NCI-H1694 (cell line): ENCODE measurements at regions not wholly inside any gene's neighbourhood (a gene's known extent, or its start where the extent isn't known, plus 50 kb on each side); places are given as distances from the start of the nearest gene placed in this dataset.
"Not testable (repeated sequence)": the region's sequence is repeated elsewhere in the genome, so short reads cannot be mapped to it uniquely, and the experiment has no call there.

Experiments
- DNase-seq: peaks from one replicate; lab custom pipeline; 2025; lab: John Stamatoyannopoulos, UW

DNA sequence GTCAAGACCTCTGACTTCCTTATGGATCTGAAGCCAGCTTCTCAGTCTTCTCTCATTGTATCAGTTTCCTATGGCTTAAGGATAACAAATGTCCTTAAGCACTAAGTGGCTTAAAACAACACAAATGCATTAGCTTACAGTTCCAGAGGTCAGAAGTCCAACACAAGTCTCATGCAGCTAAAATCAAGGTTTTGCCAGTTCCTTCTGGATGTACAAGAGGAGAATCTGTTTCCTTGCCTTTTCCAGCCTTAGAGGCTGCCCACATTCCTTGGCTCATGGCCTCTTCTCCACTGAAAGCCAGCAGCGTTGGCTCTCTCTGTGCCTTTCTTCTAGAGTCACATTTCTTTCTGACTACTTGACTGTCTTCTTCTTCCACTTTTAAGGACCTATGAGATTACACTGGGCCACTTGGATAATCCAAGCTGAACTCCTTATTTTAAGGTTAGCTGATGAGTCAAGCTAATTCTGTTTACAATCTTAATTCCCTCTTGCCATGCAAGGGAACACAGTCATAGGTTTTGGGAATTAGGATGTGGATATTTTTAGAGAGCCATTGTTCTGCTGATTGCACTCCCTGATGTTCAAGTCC lies 179.0 kb downstream of the BCAS1 start:
- DNase-seq = no peak

DNA sequence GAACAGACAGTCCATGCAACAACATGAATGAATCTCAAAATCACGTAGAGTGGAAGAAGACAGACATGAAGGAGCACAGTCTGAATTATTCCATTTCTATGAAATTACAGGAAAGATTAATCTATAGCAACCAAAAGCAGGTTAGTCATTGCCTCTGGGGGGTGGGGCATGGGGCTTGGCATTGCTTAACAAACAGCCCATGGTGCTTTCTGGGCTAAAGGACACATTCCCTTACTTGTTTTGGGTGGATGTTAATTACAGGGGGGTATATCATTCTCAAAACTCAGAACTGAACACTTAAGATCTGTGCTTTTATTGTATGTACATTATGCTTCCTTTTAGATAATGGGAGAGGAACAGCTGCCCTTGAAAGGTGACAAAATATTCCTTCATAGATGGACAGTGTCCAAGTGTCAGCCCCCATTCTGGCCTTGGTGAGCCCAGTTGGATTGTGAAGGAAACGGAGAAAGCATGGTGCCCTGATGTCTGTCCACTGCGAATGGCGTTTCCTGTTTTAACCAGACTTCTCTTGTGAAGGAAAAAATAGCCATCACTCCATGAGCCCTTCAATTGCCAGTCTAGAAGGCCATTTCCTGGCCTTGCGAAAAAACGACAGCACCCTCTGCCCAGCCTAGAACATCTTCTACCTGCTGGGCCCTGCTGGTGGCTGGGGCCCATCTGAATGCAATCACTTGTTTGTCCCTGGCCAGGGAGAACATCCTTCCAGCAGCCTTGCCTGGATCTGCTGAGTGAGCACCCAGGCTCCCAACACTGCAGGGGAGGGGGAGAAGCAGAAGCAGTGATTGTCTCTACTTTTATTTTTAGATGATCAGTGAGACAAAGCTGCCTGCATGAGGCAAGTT lies 179.7 kb downstream of the BCAS1 start:
- no peak for DNase-seq

- DNase-seq = no peak
Observed at GRCh38 chr20:53889411-53890148, 180.8 kb downstream of the BCAS1 start.

DNA sequence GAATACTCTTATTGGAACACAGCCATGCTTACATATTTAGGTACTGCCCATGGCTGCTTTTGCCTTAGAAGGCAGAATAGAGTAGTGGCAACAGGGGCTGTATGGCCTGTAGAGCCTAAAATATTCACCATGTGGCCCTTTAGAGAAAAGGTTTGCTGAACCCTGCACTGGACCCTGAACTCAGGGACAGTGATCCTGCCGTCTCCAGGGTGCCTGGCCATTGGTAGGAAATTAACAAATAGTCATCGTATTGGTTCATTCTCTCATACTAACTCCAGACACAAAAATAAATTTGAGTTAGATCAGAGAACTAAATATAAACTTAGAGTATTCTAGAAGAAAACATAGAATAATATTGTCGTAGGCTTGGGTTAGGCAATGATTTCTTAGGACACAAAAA lies 181.4 kb downstream of the BCAS1 start:
- no peak for DNase-seq

- DNase-seq = no peak
Observed at GRCh38 chr20:53888510-53888909, 181.9 kb downstream of the BCAS1 start.

DNA sequence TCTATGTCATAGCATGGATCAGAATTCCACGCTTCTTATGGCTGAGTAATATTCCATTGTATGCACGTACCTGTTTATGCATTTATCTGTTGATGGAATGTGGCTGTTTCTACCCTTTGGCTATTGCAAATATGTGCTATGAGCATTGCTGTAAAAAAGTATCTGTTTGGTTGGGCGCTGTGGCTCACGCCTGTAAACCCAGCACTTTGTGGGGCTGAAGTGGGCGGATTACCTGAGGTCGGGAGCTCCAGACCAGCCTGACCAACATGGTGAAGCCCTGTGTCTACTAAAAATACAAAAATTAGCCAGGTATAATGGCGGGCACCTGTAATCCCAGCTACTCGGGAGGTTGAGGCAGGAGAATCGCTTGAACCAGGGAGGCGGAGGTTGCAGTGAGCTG lies 182.4 kb downstream of the BCAS1 start:
- DNase-seq = no peak

DNA sequence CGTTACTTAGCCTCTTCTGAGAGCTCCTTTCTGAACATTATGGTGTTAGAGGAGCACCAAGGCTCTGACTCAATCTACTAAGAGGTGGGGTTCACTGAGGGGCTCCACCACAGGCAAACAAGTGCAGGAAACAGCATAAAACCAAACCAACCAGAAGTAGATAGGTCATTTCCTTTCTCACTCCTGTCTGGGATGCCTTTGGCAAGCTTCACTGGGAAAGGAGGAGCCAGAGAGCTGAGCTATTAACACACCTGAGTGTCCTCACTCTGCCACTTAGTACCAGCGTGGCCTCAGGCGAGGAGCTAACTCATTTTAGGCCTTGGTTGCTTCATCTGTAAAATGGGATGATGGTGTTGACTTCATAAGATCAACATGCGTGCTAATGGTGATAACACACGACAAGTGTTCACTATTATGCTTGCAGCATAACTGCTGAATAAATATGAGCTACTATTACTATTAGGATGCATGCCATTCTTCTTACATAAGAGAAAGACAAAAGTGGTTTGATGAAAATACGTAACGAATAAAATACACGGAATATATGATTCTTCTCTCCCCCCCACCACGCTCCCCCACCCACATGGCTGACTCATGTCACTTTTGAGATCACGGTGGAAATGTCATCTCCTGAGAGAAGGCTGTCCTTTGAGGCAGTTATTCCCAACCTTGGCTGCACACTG lies 185.4 kb downstream of the BCAS1 start:
- no peak for DNase-seq

DNA sequence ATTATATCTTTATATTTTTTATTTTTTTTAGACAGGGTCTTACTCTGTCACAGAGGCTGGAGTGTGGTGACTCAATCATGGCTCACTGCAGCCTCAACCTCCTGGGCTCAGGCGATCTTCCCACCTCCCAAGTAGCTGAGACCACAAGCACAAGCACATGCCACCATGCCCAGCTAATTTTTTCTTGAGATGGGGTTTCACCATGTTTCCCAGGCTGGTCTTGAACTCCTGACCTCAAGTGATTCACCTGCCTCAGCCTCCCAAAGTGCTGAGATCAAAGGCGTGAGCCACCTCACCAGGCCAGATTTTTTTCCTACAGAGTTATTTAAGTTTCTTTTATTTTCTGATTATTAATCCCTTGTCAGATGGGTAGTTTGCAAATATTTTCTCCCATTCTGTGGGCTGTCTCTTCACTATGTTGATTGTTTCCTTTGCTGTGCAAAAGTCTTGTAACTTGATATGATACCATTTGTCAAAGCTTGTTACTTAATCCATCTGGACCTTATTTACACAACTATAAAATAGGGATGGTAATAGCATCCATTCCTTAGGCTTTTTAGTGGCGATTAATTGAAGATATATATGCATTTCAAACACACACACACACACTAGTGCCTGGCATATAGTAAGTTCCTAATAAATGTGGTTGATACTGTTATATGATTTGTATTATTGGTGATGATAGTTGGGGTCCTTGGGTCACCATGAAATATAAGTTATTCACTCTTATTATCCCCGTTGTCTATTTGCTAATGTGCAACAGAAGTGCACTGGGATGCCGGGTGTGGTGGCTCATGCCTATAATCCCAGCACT lies 187.1 kb downstream of the BCAS1 start:
- DNase-seq = peak; percentile 4

DNA sequence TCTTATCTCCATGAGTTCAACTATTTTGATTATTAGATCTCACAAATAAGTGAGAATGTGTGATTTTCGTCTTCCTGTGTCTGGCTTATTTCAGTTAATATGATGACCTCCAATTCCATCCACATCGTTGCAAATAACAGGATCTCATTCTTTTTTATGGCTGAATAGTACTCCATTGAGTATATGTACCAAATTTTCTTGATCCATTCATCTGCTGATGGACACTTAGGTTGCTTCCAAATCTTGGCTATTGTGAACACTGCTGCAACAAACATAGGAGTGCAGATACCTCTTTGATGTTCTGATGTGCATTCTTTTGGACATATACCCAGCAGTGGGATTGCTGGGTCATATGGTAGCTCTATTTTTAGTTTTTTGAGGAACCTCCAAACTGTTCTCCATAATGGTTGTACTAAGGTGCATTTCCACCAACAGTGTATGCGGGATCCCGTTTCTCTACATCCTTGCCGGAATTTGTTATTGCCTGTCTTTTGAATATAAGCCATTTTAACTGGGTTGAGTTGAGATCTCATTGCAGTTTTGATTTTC lies 187.9 kb downstream of the BCAS1 start:
- not testable (repeated sequence) for DNase-seq

- no peak for DNase-seq
Observed at GRCh38 chr20:53881362-53881761, 189.0 kb downstream of the BCAS1 start.

DNA sequence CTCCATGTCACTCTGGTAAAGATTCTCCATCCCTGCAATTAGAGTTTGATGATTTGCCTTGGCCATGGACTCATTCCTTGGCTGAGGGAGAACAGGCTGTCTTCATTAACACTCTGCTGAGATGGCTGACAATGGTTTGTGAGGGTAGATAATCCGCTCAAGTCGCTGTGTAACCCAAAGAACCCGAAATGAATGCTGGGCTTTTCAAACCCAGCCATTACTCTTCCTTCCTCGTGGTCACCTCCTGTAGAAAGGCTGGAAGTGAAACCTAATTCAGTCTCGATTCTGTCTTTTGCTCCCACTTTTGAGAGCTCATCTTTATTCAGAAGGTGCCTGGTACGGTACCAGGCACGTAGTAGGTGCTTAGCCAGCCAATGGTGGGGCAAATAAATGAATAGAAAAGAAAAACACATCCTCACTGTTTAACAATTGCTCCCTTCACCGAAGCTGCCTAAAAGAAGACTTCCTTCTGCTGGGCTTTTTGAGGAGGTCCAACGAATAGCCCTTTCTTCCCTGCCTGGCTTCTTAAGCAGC lies 190.2 kb downstream of the BCAS1 start:
- no peak for DNase-seq

- DNase-seq = no peak
Observed at GRCh38 chr20:53879048-53879684, 191.2 kb downstream of the BCAS1 start.

DNA sequence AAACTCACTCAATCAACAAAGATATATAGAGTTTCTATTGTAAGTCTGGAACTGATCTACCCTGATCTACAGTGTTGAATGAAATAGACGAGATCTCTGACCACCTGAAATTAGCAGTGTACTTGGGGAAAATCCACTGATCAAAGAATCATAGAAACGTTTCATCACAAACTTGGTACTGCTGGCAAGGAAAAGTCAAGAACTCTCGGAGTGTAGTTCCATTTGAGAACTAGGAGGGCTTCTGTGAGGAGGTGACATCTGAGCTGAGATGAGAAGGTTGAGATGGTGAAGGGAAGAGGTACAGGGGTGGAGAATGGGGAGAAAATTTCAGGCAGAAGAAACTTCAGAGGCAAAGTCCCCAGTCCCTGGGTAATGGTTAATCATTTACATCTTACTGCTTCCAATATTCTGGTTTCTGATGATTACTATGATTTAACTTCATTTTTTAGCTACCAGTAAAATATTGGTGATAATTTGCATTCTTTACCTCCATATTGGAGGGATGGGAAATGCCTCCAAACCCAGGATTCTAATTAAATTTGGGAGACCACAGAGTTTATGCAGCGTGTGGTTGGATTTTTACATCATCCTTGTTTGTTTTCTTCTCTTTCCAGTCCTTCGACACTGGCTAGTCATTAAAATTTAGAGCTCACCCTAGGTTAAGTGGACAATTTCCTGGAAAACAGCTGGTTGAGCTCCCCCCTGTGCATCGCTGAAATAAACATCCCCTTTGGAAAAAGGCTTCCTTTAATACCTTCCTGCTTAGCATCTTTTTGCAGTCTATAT lies 191.9 kb downstream of the BCAS1 start:
- DNase-seq = no peak

GRCh38 chr20:53876956-53877355 lies 193.4 kb downstream of the BCAS1 start:
- no peak for DNase-seq

- no peak for DNase-seq
Observed at GRCh38 chr20:53876470-53876869, 193.9 kb downstream of the BCAS1 start.

DNA sequence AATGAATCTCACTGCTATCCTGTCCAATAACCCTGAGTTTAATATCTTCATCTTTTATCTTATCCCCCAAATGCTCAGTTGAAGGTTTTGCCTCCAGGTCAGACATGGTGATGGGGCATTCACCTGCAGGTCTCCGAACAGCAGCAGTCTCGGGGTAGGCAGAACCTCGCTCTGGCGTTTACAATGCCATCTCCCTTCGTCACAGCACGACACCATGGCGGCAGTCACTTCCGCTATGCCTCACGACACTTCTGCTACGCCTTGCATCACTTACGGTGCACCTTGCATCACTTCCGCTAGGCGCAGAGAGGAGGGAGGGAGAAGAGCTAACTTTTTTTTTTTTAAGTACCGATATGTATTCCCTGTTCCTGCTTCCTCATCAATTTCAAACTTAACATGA lies 194.9 kb downstream of the BCAS1 start:
- no peak for DNase-seq

- no peak for DNase-seq
Observed at GRCh38 chr20:53874706-53875105, 195.7 kb downstream of the BCAS1 start.

GRCh38 chr20:53874104-53874503 lies 196.3 kb downstream of the BCAS1 start:
- no peak for DNase-seq

- DNase-seq = no peak
Observed at GRCh38 chr20:53873230-53873604, 197.2 kb downstream of the BCAS1 start.
